CD1c-positive myeloid dendritic cell (primary cell): ENCODE measurements at regions not wholly inside any gene's neighbourhood (a gene's known extent, or its start where the extent isn't known, plus 50 kb on each side); places are given as distances from the start of the nearest gene placed in this dataset.

ENCODE experiments used
- DNase-seq: peaks from one replicate; pipeline ENCODE4 v3.0.0-alpha.2; 2016; ENCODE audit errors: extremely low spot score

DNA sequence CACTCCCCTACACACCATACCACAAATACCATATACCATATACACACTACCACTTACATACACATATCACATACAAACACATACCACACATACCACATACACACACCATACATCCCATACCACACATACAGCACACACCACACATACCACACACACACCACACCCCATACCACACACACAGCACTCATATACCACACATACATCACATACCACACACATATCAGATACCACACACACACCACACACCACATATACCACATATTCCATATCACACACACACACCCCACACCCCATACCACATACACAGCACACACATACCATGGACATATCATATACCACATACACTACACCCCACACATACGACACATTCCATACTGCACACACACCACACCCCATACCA, 276.6 kb downstream of the GADD45G start:
- no peak for DNase-seq

DNA sequence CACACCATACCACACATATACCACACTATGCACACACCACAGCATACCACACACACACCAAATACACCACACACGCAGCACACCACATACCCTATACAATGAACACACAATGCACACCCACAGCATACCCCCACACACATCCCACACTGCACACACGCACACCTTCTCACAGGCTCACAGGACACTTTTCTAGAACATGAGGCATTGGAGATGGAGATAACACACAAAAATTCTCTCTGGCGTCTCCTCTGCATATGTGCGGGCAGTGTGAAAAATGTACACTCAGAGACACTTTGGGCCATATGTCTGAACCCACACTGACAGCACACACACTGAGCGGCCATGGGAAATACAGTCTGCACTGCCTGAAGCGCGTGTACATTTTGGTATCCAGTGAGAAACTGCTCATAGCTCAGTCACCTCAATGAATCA, 278.1 kb downstream of the GADD45G start:
- DNase-seq = no peak

DNA sequence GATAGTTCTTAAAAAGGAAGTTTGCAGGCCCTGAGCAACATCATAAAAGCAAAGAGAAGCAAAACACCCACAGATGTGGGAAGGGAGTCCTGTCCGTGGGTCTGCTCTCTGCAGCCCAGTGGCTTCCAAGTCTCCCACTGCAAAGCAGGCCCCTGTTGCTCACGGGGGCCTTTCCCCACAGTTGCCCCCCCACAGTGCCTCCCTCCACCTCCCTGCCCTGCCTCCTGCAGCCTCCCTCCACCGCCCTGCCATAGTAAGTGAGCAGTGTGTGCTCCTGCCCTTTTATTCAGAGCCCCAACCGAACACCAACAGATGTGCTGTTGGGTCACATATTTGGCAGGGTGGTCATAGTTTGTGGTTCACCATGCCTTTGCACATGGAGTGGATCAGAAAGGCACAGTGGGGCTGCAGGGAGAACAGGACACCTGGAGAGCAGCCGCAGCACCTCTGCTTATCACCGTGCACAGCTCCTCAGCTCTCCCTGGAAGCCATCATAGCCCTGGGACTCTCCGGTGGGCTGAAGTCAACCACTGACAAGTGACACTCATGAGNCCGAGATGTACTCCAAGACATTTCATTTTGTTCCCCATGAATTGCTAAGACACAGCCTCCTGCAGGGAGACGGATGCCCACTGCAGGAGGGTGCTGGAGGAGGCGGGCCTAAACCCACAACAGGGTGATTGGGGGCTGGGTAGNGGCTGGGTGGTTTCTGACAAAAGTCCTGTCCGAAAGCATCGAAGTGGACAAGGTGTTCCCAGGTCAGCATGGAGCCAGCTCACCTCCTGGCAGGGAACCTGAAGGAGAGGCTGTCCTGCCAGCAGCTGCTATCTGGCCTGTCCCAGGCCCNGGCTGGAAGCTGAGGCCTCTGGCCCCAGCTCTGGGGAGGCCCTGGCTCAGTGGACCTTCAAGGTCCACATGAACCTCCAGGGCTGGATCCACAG, 278.9 kb downstream of the GADD45G start:
- no peak for DNase-seq

DNA sequence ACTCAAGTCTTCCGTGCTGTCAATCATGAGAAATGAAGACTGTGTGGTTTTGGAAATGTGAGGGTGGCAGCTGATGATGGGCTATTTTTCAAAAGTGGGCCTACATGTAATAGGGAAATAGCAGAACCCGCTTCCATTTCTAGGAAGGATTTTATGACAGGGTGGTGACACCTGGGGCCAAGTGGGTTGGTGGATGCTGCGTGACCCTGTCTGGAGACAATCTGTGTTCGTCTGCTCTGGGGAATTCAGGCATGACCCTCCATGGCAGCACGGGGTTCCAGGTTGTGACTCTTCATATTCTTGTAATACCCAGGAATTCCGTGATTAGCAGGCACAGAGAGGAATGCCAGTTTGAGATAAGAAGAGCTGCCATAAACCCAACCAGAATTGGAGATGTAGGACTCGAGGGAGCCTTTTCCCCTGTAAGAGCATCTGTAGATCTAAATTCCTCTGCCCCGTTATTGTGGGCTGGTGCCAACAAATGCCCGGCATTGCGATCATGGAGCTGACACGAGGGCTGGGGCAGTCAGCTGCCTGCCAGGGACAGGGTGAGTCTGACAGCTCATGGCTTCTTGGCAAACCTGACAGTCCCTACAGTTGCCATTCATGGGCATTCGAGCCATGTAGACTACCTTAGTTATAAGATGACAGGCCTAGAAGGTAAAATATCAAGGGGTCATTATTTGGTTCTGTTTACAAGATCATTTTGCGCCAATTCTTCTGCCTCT, 279.7 kb downstream of the GADD45G start:
- no peak for DNase-seq

DNA sequence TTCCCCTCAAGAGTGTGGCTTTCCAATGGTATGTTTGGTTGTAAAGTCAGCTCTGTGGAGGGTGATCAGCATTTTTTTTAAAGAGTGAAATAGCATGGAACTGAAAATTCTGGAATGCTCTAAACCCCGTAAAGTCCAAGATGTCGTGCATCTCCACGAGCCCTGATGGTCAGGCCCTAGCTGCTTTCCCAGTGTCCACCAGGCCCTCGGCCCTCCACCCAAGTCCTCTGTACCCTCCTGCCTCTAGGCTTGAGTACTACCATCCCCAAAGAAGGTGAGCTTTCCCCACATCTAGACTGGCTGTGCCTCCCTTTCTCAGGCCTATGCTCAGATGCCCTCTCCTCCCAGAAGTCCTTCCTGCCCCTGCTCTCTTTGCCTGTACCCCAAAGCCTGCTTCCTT, 280.3 kb downstream of the GADD45G start:
- no peak for DNase-seq

DNA sequence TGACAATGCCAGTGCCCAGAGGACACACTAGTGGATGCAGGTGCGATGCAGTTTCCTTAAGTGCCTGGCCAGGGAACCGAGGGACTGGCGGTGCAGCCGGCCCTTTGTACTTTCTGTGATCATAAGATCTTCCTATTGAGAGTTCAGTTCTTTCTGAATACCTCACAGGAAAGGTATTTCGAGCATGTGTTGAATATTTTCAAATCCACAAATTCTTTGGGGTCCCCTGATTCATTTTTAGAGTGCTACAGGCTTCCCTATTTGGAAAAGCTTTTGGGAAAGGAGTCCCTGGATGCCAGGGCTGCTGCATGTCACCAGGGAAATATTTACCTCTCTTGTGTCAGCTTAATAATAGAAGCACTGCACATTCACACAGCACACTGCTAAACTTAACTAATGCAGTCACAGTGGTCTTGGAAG, 281.5 kb downstream of the GADD45G start:
- no peak for DNase-seq

DNA sequence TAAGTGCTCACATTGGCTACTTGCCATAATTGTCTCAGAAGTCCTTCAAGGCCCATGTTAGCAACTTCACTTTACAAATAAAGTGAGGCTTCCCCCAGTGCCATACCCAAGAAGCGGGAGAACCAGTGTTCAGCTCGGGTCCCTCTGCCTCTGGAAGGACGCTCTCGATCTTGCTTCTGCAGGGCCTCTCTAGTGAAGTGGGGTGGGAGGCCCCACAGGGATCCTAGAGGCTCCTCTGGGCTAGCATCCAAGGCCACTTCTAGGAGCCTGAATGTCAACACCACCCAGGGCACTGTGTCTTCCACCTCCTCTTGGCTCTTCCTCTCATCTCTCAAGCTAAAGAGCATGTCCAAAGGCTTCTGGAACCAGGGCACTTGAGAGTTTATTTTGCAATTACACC, 282.5 kb downstream of the GADD45G start:
- DNase-seq = no peak

DNA sequence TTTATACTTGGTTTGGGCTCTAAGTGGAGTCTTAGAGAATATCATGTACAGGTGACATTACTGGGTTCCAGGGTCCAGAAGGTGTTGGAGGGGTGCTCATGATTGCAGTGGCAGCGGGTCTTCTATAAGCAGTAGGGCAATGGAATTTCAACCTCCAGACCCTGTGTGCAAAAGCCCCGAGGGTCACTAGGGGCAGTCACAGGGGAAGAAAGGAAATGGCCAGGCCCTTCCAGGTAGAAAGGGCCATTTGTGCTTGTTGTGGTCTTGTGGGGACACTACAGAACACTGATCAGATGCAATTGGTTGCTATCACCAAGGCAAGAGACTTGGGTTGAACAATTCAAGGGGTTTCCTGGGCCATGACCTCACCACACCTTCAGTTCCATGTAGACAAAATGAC, 283.4 kb downstream of the GADD45G start:
- DNase-seq = no peak

DNA sequence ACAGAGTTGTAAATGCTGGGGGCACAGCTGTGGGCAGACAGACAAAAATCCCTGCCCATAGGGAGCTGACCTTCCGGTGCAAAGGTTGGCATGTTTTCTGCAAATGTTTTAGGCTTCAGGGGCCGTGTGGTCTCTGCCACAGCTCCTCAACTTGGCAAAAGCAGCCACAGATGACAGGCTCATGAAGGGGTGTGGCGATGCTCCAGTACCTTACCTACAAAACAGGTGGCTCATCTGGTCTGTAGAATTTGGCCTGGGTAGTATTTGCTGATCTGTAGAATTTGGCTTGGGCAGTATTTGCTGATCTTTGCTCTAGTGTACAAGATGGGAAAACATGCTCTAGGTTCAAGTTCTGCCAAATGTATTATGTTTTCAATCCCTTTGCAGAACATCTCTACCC, 283.9 kb downstream of the GADD45G start:
- no peak for DNase-seq

DNA sequence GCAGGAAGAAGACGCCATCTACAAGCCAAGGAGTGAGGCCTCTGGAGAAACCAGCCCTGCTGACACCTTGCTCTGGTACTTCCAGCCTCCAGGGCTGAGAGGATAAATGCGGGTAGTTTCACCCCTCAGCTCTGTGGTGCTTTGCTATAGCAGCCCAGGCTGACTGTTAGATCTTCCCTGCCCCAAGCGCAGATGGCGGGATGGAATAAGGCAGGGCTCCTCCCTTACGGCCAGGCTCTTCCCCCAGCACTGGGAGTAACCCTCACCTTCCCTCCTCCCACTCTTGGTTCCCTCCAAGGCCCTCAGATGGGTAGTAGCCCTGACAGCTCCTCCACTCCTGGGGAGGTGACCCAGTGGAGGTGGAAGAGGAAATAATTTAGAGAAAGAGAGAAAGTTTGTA, 285.1 kb downstream of the GADD45G start:
- DNase-seq = no peak

DNA sequence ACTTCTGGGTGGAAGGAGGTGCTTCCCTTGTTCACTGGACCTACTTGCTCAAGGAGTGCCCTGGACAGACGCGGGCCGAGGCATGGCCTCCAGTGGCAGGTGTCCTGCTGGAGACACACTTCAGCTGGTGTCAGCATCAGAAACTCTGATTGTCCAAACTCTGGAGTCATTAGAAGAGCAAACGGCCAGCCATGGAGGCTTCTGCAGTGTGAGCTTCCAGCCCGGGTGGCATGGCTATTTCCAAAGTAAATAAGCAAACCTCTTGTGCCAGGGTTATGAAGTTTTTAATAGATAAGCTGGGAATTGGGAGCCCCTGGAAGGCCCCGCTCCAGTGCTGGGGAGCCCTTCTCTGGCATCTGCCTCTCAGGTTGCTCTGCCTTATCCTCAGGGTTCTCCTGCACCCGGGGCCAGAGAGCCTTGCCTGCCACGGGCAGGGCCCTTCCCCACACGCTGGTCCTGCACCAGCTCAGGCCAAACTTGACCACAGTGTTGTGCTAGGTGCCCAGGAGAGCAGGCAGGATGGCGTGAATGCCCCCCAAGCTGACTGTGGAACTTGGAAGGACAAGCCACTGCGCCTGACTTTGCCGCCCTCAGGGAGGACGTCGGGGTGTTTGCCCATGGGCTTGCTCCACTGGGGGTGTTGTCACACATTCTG, 285.6 kb downstream of the GADD45G start:
- DNase-seq = no peak

DNA sequence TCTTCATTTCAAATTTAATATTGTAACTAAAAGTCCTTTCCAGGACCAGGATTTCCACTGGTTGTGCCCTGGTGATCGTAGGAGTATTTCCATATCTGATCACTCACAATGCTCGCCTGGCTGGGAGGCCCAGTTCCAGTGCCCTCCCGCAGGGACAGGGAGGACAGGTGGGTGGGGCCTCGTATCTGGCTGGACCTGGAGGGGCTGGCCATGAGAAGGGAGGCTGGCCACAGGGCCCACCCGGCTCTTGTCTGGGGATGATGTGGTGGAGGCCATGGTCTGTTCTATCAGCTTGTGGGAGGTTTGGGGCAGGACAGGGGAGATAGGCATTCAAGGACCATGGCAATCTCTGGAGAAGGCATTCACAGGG, 286.4 kb downstream of the GADD45G start:
- DNase-seq = no peak

DNA sequence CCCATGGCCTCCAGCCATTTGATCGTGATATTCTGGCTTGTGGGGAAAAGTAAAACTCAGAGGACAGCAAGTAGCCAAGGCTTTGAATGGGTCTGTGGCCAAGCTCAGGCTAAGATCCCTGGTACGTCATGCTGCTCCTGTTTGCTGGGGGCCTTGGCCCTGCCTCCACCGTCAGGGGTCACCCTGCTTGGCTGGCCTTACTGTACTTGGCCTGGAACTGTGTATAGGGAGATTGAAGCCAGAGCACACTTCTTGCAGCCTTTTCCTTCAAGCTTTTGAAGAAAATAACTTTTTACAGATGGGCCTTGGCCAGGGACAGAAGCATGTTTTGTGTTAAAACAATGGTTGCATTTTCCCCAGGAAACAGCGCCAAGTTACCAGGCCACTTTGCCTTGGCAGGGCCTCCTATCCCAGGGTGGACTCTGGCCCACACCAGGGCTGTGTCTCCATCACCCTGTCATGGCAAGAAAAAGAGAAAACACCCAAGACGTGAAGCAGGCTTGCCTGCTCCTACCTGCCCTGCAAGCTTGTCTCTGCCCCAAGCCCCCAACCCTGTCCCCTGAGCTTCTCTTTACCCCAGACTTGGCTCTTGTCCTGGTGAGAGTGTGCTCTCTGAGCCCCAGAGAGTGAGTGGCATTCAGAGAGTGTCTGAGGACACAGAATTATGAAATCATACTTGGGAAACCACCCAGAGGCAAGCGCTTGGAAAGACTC, 286.9 kb downstream of the GADD45G start:
- DNase-seq = no peak

DNA sequence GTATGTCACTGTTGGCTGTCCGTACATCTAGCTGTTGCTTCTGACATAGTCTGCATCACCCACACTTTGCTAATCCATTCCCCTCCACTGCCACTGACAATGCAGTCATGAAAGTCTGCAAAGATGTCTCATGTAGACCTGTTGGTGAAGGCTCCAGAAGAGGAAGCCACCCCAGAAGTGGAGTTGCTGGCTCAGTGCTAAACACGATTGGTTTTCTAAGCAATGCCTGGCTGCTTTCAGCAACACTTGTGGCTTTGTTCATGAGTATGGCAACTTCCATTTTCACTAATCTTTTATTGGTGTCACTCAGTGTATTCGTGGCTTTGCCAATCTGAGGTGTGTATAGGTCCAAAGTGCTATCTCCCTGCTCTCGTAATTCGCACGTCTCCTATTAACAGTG, 288.1 kb downstream of the GADD45G start:
- no peak for DNase-seq

DNA sequence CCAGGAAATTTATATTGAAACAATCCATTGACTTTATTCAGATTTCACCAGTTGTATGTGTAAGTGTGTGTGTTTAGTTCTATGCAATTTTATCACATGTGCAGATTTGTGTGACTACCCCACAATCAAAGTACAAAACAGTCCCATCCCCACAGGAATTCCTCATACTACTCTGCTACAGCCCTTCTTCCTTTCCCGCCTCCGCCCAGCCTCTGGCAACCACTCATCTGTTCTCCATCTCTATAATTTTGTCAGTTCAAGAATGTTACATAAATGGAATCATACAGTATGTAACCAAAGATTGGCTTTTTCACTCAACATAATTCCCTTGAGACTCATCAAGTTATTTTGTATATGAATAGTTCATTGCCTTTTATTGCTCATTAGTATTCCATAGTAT, 289.1 kb downstream of the GADD45G start:
- DNase-seq = no peak

DNA sequence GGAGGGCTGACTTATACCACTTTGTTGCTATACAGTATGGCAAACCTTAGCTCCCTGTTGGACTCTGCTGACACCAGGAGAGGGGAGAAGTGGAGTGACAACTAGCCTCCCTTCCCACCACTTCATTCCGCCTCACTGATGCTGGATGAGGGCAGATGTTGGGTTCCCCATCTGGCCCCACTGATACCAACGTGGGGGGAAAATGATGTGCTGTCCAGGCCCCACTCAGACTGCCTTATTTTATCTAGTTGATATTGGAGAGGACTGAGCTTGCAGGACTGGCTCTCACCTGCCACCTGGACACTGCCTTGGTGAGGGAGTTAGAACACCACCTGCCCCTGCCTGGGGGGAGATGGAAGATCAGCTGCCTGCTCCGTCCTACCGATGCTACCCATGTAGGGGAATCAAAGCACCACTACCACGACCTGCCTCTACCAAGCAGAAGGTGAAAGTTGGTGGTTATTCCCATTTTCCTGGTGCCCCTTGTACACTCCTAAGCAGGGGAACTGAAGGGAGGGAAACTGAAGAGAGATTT, 292.1 kb downstream of the GADD45G start:
- no peak for DNase-seq

DNA sequence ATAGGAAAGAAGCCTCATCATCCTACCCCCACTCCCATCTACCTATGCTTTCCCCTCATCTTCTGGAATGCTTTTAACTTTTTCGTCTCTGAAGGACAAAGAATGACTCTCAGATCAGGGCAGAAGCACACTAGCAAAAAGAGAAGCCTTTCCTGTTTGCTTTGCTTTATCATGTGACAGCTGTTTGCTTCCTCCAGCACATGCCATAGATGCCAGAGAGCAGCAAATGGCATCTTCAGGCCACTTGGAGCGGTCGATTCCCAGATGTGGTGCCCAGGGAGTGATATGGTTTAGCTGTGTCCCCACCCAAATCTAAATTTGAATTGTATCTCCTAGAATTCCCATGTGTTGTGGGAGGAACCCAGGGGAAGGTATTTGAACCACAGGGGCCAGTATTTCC, 294.8 kb downstream of the GADD45G start:
- no peak for DNase-seq

DNA sequence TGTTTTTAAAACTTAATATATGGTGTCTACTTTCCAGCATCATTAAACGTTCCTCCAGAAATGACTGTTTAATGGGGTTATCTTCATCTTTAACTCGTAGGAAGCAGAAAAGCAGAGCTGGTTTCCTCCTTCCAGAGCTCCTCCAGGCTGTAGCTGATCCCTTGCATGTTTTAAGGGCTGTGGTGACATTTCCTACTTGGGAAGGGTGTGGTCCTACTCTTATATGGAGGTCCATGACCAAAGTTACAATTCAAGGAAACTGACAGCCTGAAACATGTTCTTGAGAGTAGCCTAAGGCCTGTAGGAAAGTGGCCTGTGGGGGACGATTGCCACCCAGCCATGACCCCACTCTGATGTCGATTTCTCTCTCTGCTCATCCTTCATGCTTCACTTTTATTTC, 297.1 kb downstream of the GADD45G start:
- DNase-seq = no peak

DNA sequence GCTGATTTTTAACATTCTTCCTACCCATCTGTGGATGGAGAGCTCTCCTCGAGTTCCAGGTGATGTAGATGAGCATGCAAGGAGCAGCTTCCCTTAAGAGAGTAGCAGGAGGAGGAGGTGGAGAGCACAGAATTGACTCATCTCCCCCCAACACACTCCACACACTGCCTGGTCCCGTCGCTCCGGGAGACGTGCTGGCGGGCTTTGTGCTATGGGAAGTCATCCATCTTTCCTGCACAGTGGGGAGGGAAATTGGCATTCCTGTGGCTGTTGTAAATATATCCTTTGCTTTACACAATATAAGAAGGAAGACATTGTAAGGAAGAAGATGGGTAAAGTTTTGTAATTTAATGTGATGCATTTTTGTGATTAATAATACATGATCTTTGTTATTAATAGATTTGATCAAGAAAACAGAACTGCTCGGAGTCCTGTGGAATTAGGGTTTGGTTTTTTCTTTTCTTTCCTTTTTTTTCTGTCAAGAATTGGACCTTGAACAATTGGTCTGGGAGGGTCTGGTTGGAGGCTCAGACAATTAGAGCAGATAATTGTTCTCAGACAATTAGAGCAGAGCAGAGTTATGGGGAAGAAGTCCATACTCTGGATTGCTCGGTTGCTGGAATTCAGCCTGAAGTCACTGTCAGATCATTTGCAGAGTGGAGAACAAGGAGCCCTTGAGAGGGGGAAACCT, 297.8 kb downstream of the GADD45G start:
- DNase-seq = no peak

DNA sequence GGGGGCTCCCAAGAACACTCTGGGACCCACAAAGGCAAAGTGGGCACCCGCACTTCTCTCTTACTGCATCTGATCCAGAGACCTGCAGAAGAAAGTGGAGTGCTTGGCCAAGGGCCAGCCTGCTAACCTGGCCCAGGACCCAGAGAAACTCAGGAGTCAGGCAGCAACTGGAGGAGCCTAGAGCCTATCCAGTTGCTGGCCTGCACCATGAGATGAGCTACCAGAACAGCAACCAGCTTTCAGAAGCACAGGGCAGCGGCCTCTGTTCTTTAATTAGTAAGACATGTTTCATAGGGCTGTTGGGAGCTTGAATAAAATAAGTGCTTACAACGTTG, 298.3 kb downstream of the GADD45G start:
- DNase-seq = no peak

DNA sequence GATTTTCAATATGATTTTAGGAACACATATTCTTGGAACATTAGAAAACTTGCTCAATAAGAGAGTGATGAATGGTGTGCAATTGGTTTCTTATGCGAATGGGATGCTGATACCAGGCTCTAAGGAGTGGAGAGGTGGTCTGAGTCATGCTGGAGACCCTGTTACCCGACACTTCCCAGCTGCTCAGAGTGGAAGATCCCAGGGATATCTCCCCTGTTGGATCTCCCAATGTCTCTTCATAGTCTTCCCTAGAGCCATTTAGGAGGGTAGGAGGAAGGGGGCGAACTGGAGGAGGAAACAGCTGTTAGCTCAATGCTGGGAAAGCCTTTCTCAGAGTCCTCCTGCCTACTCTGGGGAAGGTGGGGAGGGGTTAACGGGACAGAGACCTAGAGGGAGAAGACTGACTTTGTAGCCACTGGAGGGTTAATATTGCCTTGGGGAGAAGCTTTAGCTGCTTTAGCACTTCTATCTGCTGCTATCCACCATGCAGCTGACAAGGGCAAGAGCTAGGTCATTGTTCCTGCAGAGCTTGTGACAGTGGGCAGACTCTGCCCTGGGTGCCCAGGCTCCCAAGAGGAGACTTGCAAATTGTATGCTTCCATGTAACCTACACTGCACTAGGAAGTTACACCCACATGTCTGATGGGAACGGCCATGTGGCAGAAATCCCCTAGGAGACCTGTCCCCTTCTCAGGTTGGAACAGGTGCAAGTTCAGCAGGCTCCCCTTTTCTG, 301.0 kb downstream of the GADD45G start:
- DNase-seq = no peak
